HG03159 (cell line): ENCODE measurements at regions not wholly inside any gene's neighbourhood (a gene's known extent, or its start where the extent isn't known, plus 50 kb on each side); places are given as distances from the start of the nearest gene placed in this dataset.

ENCODE experiments used
- ATAC-seq: cut with Tn5 transposase; IDR thresholded peaks from one replicate; pipeline ENCODE4 v1.9.1; 2021; ENCODE audit warnings: mild to moderate bottlenecking, moderate library complexity; ENCODE audit not compliant: unreplicated experiment

- ATAC-seq, result no peak
These were observed 286.1 kb upstream of the ESRRG start for GRCh38 chr1:217009376-217009775.

- ATAC-seq, result peak; percentile 55
These were observed 281.7 kb upstream of the ESRRG start for GRCh38 chr1:217004776-217005436.

DNA sequence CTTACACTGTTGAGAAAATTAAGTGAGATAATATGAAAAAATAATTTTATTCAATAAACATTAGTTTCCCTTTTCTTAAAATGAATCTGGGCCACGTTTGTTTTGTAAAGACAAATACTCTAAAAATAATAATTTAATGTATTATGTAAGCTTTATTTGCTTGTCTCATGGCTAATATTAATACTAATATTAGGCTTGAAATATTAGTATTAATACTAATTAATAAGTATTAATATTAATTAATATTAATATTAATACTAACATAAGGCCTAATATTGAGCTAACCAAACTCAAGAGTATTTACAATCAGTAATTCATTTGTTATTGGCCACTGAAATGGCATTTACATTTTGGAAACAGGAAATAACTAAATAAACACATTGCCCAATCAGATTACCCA lies 280.1 kb upstream of the ESRRG start:
- ATAC-seq, result no peak

GRCh38 chr1:216997831-216998230 lies 274.6 kb upstream of the ESRRG start:
- ATAC-seq, result no peak

GRCh38 chr1:216997069-216997468 lies 273.8 kb upstream of the ESRRG start:
- ATAC-seq, result no peak

GRCh38 chr1:216984536-216984935 lies 261.3 kb upstream of the ESRRG start:
- no peak for ATAC-seq

DNA sequence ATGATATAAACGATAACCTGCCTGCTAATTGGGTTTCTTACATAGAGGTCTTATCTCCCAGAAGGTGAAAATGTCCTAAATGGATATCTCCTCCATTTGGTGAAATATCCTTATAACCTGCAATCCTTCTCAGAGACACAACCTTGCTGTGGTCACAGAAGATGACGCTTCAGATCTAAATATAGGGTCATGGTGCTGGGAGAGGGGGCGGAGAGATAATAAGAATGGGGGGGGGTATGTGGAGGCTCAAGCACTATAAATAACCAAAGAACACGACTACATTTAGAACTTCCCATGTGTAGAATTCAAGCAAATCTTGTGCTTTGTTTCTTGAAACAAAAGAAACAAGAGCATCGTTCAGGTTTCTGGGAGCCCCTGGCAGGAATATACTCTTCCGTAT lies 260.6 kb upstream of the ESRRG start:
- no peak for ATAC-seq

DNA sequence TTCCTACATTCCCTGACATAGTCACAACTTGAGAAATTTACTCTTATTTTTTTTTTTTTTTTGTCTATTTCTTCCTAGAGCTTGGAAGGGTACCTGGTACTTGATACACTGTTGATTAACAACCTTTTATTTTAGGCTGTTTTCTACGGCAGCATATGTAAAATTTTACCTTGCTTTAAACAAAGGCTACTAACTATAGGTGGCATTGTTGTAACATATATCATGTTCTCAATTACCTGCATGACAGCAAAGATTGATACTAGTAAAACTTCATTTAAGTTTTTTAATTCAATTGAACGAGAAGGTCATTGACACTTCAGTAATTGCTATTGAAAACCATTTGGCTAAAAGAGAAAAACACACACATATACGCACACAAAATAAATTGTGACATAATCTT lies 238.3 kb upstream of the ESRRG start:
- ATAC-seq, result no peak

- no peak for ATAC-seq
These were observed 237.5 kb upstream of the ESRRG start for GRCh38 chr1:216960716-216961115.

DNA sequence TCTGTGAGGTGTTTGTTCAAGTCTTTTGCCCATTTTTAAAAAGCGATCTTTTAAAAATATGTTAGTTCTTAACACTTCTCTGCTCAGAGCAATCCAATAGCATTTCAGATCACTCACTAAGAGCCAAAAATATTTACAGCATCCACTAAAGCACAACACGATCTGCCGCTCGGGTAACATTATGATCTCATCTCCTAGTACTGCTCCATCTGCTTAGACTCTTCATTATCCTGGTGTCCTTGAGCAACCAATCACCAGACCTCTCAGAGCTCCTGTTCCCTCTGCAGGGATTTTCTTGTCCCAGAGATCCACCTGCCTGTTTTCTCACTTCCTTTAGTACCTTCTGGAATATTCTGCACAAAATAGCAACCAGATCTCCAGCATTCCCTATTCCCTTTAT lies 235.3 kb upstream of the ESRRG start:
- no peak for ATAC-seq

DNA sequence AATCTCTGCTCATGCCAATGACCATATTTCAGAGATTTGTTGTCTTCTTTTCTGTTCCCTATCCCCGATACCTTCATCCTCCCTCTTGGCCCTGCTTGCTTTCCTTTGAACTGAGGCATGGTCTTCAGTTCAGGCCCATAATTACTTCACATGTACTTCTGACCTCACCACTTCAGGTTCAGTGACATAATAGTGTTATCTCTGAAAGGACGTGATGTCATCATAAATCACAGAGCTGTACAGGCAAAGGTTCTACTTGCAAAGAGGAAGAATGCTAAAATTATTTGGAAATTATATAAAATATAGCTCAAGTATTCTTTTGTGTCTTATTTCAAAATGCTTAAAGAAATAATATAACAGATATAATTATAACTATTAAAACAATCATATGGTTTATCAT lies 230.3 kb upstream of the ESRRG start:
- ATAC-seq, result no peak

- no peak for ATAC-seq
These were observed 229.6 kb upstream of the ESRRG start for GRCh38 chr1:216952864-216953263.

DNA sequence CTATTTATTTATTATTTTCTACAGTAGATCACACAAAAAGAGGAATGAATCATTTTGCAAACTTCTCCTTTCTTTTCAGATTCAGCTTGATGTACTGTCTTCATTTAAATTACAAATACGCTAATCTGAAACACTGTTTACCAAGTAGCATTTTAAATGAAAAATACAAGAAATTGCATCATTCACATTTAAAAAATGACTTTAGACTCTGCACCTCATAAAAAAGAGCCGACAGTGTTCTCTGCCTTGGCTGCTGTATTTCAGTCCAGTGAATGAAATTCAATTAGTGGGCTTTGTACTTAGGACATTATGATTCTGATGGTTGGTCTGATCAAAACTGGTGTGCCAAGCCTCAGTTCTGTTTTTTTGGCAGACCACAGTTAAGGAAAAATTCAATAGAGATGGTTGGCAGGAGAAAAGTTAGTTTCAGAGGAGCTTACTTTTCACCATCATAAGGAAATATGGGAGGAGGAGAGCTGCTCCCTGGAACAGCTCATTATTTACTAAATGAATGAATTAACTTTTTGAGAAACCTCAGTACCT lies 222.4 kb upstream of the ESRRG start:
- ATAC-seq, result no peak

- no peak for ATAC-seq
These were observed 221.8 kb upstream of the ESRRG start for GRCh38 chr1:216944864-216945510.

GRCh38 chr1:216937491-216937890 lies 214.3 kb upstream of the ESRRG start:
- no peak for ATAC-seq

DNA sequence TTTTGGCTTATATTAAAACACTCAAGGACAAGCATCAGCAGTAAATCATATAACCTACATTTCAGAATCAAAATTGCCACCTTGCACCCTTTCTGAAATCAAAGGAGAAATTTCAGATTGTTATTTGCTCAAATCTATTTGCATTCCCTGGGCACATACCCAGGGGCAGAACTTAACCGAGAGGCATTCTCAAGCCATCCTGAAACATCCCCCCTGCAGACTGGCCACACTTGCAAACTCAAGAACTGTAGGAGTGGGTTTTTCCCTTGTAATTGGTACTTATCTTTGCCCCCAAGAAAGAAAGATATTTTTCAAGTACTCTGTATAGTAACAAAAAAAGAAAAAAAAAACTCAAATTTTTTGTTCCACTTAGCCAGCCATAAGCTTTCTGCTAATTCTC lies 213.6 kb upstream of the ESRRG start:
- no peak for ATAC-seq

- no peak for ATAC-seq
These were observed 212.7 kb upstream of the ESRRG start for GRCh38 chr1:216935901-216936300.

GRCh38 chr1:216932424-216932823 lies 209.2 kb upstream of the ESRRG start:
- ATAC-seq, result no peak

GRCh38 chr1:216929870-216930582 lies 206.8 kb upstream of the ESRRG start:
- no peak for ATAC-seq

DNA sequence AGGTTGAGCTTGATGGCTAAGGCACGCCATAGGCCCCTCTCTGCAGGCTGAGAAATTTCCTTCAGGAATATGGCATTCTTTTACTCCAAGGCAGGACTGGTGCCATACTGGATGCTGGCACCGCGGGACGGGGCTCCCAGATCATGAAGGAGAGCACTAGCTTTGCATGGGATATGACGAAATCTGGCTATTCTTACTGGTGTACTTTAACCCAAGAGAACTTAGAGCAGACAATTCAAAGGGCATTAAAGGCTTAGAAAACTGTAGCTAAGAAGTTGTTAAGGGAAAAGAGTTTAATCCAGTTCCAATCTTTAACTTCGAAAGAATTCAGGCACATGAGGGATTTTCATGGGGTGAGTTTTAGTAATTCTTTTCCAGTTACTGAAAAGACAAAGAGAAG lies 204.4 kb upstream of the ESRRG start:
- no peak for ATAC-seq

GRCh38 chr1:216926720-216927510 lies 203.7 kb upstream of the ESRRG start:
- ATAC-seq, result no peak
